IMR-90 (cell line): ENCODE measurements at regions not wholly inside any gene's neighbourhood (a gene's known extent, or its start where the extent isn't known, plus 50 kb on each side); places are given as distances from the start of the nearest gene placed in this dataset.

ENCODE experiments used
- ATAC-seq: fragments of 200-7000 bp; cut with Tn5 transposase; 2 replicates; pipeline ENCODE4 v1.9.1; 2020; ENCODE audit warnings: low read depth, mild to moderate bottlenecking, moderate library complexity
- BruUV-seq: library from RNA; stranded (reverse); fragments of 400-500 nt; replicated peaks from 2 replicates; lab custom pipeline; 2021; lab: Mats Ljungman, UMichigan
- CTCF ChIA-PET: fragments of 300-600 bp; formaldehyde crosslinking; extraction: SDS; loops from one replicate; lab custom pipeline; 2021; ENCODE audit warnings: antibody characterized with exemption; lab: Yijun Ruan, JAX
- POLR2A ChIA-PET: fragments of 300-600 bp; sonication (Branson Sonifier 250); formaldehyde crosslinking; loops from one replicate; lab custom pipeline; 2022; ENCODE audit warnings: antibody characterized with exemption; ENCODE audit not compliant: unreplicated experiment; lab: Charles Lee
- DNase-seq: peaks from one replicate; pipeline ENCODE4 v3.0.0; 2013
- H2AFZ ChIP-seq: replicated peaks from 2 replicates; pipeline ENCODE3; 2013; ENCODE audit warnings: low read length, mild to moderate bottlenecking; ENCODE audit not compliant: poor library complexity
- H2AK5ac ChIP-seq: 2 replicates; pipeline ENCODE4 v1.6.1; 2013; ENCODE audit warnings: low read depth, low read length, inconsistent platforms
- H2AK9ac ChIP-seq: replicated peaks from 2 replicates; pipeline ENCODE3; 2013; ENCODE audit warnings: mild to moderate bottlenecking, low read depth, low read length, moderate library complexity; ENCODE audit not compliant: poor library complexity
- H2BK120ac ChIP-seq: 2 replicates; pipeline ENCODE4 v1.6.1; 2013; ENCODE audit warnings: low read depth, low read length, inconsistent platforms
- H2BK15ac ChIP-seq: 3 replicates; pipeline ENCODE4 v1.6.1; 2013; ENCODE audit warnings: low read depth, low read length, inconsistent platforms
- H2BK20ac ChIP-seq: 2 replicates; pipeline ENCODE4 v1.6.1; 2013; ENCODE audit warnings: low read depth, mild to moderate bottlenecking, inconsistent platforms, low read length, moderate library complexity
- H2BK5ac ChIP-seq: 2 replicates; pipeline ENCODE4 v1.6.1; 2013; ENCODE audit warnings: mild to moderate bottlenecking, low read depth, low read length, inconsistent platforms; ENCODE audit not compliant: poor library complexity, severe bottlenecking
- H3K14ac ChIP-seq: replicated peaks from 2 replicates; pipeline ENCODE4 v1.6.1; 2013; ENCODE audit warnings: low read depth, low read length, inconsistent platforms
- H3K18ac ChIP-seq: 2 replicates; pipeline ENCODE4 v1.6.1; 2013; ENCODE audit warnings: low read depth, low read length, control low read depth
- H3K23ac ChIP-seq: 2 replicates; pipeline ENCODE4 v1.6.1; 2013; ENCODE audit warnings: low read depth, low read length, inconsistent platforms
- H3K27ac ChIP-seq: 2 replicates; pipeline ENCODE4 v1.5.1; 2013; ENCODE audit warnings: mild to moderate bottlenecking, control low read depth, low read length; ENCODE audit not compliant: insufficient read depth
- H3K27me3 ChIP-seq: 2 replicates; pipeline ENCODE4 v1.6.1; 2013; ENCODE audit warnings: low read length; ENCODE audit not compliant: control insufficient read depth, insufficient read depth
- H3K36me3 ChIP-seq: 2 replicates; pipeline ENCODE4 v1.6.1; 2013; ENCODE audit warnings: low read length, mixed read lengths; ENCODE audit not compliant: control insufficient read depth, insufficient read depth
- H3K4ac ChIP-seq: 2 replicates; pipeline ENCODE4 v1.6.1; 2013; ENCODE audit warnings: low read depth, low read length, inconsistent platforms
- H3K4me1 ChIP-seq: 2 replicates; pipeline ENCODE4 v1.6.1; 2013; ENCODE audit warnings: low read length, mixed read lengths; ENCODE audit not compliant: control insufficient read depth, insufficient read depth
- H3K4me2 ChIP-seq: 2 replicates; pipeline ENCODE4 v1.6.1; 2013; ENCODE audit warnings: low read depth, mild to moderate bottlenecking, control low read depth, low read length, moderate library complexity
- H3K4me3 ChIP-seq: 2 replicates; pipeline ENCODE4 v1.5.1; 2013; ENCODE audit warnings: low read depth, mild to moderate bottlenecking, control low read depth, low read length, moderate library complexity; ENCODE audit not compliant: insufficient read depth
- H3K56ac ChIP-seq: 2 replicates; pipeline ENCODE4 v1.6.1; 2013; ENCODE audit warnings: low read length, inconsistent platforms; ENCODE audit not compliant: insufficient read depth; ENCODE audit errors: extremely low read depth
- H3K79me1 ChIP-seq, 2 experiments: 2 replicates each; pipeline ENCODE4 v1.6.1; 2013; ENCODE audit warnings: low read length in 2 of 2, inconsistent platforms in 1 of 2, low read depth in 1 of 2
- H3K9ac ChIP-seq: 2 replicates; pipeline ENCODE4 v1.6.1; 2013; ENCODE audit warnings: low read depth, low read length, control low read depth
- H3K9me1 ChIP-seq: 2 replicates; pipeline ENCODE4 v1.6.1; 2013; ENCODE audit warnings: low read length, inconsistent platforms; ENCODE audit not compliant: insufficient read depth
- H3K9me3 ChIP-seq: 2 replicates; pipeline ENCODE4 v1.6.1; 2013; ENCODE audit warnings: low read length; ENCODE audit not compliant: control insufficient read depth, insufficient read depth
- H4K20me1 ChIP-seq: 2 replicates; pipeline ENCODE4 v1.6.1; 2013; ENCODE audit warnings: low read length, inconsistent platforms; ENCODE audit not compliant: insufficient read depth
- H4K5ac ChIP-seq: 2 replicates; pipeline ENCODE4 v1.6.1; 2013; ENCODE audit warnings: mild to moderate bottlenecking, low read depth, low read length, control low read depth
- H4K8ac ChIP-seq, 2 experiments: 2 replicates each; pipeline ENCODE4 v1.6.1; 2013; ENCODE audit warnings: low read depth in 2 of 2, low read length in 2 of 2, control low read depth in 1 of 2, inconsistent platforms in 1 of 2
- H4K91ac ChIP-seq: 2 replicates; pipeline ENCODE4 v1.6.1; 2013; ENCODE audit warnings: low read depth, low read length, inconsistent platforms; ENCODE audit not compliant: insufficient read depth
- BHLHE40 ChIP-seq: fragments of 150-350 bp; IDR thresholded peaks from 2 replicates; pipeline ENCODE4 v1.6.1; 2016; ENCODE audit warnings: mild to moderate bottlenecking, low read depth, low read length
- CEBPB ChIP-seq: IDR thresholded peaks from 2 replicates; pipeline ENCODE4 v1.6.1; 2012; ENCODE audit warnings: low read depth, low read length, improper control_type of control experiment
- FOS ChIP-seq: fragments of 150-350 bp; IDR thresholded peaks from 2 replicates; pipeline ENCODE4 v1.6.1; 2016; ENCODE audit warnings: low read depth, low read length
- MXI1 ChIP-seq: IDR thresholded peaks from 2 replicates; pipeline ENCODE4 v1.6.1; 2012; ENCODE audit warnings: low read depth, mild to moderate bottlenecking, low read length, moderate library complexity, borderline replicate concordance
- POLR2A ChIP-seq: IDR thresholded peaks from 2 replicates; pipeline ENCODE4 v1.6.1; 2012; ENCODE audit warnings: mild to moderate bottlenecking, low read depth, low read length
- RFX5 ChIP-seq: IDR thresholded peaks from 2 replicates; pipeline ENCODE4 v1.8.0; 2012; ENCODE audit warnings: low read depth, mild to moderate bottlenecking, low read length, moderate library complexity
- SMC3 ChIP-seq: fragments of 150-350 bp; IDR thresholded peaks from 2 replicates; pipeline ENCODE4 v1.6.1; 2016; ENCODE audit warnings: low read depth, mild to moderate bottlenecking, antibody characterized with exemption, low read length, moderate library complexity
- WGBS, 2 experiments: methylation state at CpG; one replicate each; pipeline versions ENCODE4 v1.1.5 to v1.1.7; 2013; ENCODE audit warnings: missing lambda C conversion rate in 2 of 2; ENCODE audit not compliant: insufficient read length in 1 of 2; ENCODE audit errors: extremely low coverage in 2 of 2; 5-methylcytosine and 5-hydroxymethylcytosine counted together
- dilution Hi-C: fragments of 300-500 bp; cut with HindIII; formaldehyde crosslinking; loops from one replicate; pipeline ENCODE4 v1.14.3; 2018; ENCODE audit warnings: low sequenced_read_pairs; ENCODE audit not compliant: unreplicated experiment
- in situ Hi-C: fragments of 300-500 bp; cut with MboI; formaldehyde crosslinking; loops from 3 replicates; pipeline ENCODE4 v1.14.3; 2019; ENCODE audit warnings: low sequenced_read_pairs, inconsistent platforms, mixed read lengths
- intact Hi-C: fragments of 100-400 bp; cut with micrococcal nuclease; formaldehyde crosslinking; loops from 2 replicates; pipeline ENCODE4 v1.10.0; 2022
- TF ChIP-seq, protein P1 (sequence below): fragments of 150-350 bp; IDR thresholded peaks from 2 replicates; pipeline ENCODE4 v1.6.1; 2016; ENCODE audit warnings: low read depth, mild to moderate bottlenecking, low read length, moderate library complexity, borderline replicate concordance

DNA sequence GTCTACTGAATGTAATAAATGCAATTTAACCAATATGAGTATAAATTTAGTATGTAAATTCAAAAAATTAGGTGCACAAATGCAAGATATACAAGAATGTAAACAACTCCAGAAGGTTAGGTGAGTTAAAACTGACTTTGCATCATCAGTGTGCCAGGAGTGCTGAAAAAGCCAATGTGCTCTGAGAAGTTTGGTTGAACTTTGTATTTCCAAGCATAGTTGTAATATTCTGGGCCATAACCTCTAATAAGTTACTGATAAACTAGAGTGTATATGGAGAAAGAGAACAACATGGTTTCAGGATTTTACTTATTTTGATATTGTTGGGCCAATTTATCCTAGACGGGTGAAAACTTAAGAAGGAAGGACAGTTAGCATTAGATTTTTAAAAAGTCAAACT is 876.9 kb upstream of the GHITM start:
- WGBS, 2 experiments, result no CpG with 5 or more reads among the region's 1 CpG
- no TSS peak for BruUV-seq
- ATAC-seq, result no peak

More for the DNA sequence above, 876.9 kb upstream of the GHITM start:
- Histone ChIP-seq H2BK5ac (no peak overlapping the region), H3K79me1 (no peaks in the 10 kb centered on the region), H2BK20ac (no peak overlapping the region), H3K27ac (no peak overlapping the region), H3K14ac (no peak overlapping the region), H2AFZ (no peak overlapping the region), H3K56ac (no peak overlapping the region), H3K27me3 (no peaks in the 10 kb centered on the region), H4K91ac (no peak overlapping the region), H2BK15ac (no peak overlapping the region), H4K5ac (no peak overlapping the region), H2AK5ac (no peak overlapping the region), H3K23ac (no peak overlapping the region), H3K4me2 (no peak overlapping the region), H3K4me3 (no peak overlapping the region), H4K8ac (no peak overlapping the region), H3K36me3 (no peaks in the 10 kb centered on the region), H3K4me1 (no peaks in the 10 kb centered on the region), H3K18ac (no peak overlapping the region), H2AK9ac (no peak overlapping the region), H3K9ac (no peak overlapping the region), H3K9me1 (no peaks in the 10 kb centered on the region), H4K20me1 (no peaks in the 10 kb centered on the region), H3K9me3 (peaks cover 2% of the 10 kb centered on the region; the same call in 1 of the 2 replicates), H3K4ac (no peak overlapping the region), H2BK120ac (no peak overlapping the region)
- DNase-seq, result no peak
- intact Hi-C loops (no loop called here), dilution Hi-C loops (no loop called here), in situ Hi-C loops (no loop called here)
- CTCF ChIA-PET, result no interaction called here
- TF ChIP-seq SMC3, result no peak
- no peak for TF ChIP-seq BHLHE40
- TF ChIP-seq, protein P1, sequence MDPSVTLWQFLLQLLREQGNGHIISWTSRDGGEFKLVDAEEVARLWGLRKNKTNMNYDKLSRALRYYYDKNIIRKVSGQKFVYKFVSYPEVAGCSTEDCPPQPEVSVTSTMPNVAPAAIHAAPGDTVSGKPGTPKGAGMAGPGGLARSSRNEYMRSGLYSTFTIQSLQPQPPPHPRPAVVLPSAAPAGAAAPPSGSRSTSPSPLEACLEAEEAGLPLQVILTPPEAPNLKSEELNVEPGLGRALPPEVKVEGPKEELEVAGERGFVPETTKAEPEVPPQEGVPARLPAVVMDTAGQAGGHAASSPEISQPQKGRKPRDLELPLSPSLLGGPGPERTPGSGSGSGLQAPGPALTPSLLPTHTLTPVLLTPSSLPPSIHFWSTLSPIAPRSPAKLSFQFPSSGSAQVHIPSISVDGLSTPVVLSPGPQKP, result no peak
- TF ChIP-seq MXI1, result no peak
- TF ChIP-seq FOS, result no peak
- TF ChIP-seq RFX5, result no peak
- TF ChIP-seq CEBPB, result no peak
- no peak for TF ChIP-seq POLR2A
- POLR2A ChIA-PET, result no interaction called here
